T-helper 1 cell treated with Interleukin-12 subunit alpha and Interleukin-12 subunit beta and Interleukin-4 antibody, amounts not matched to agents 30 ng/mL and 1 ng/mL, for 36 hours (primary cell): ENCODE measurements at regions not wholly inside any gene's neighbourhood (a gene's known extent, or its start where the extent isn't known, plus 50 kb on each side); places are given as distances from the start of the nearest gene placed in this dataset.
"Not testable (repeated sequence)": the region's sequence is repeated elsewhere in the genome, so short reads cannot be mapped to it uniquely, and the experiment has no call there.

Experiments used
- intact Hi-C: fragments of 100-400 bp; cut with micrococcal nuclease; formaldehyde crosslinking; loops from one replicate; pipeline ENCODE4 v1.15.1; 2024

- intact Hi-C loops = no loop called here
Observed at GRCh38 chr2:143934626-143935481, 585.1 kb downstream of the ZEB2 start.

GRCh38 chr2:143933946-143934569, 585.9 kb downstream of the ZEB2 start:
- intact Hi-C loops = no loop called here

GRCh38 chr2:143930891-143931290, 589.0 kb downstream of the ZEB2 start:
- intact Hi-C loops = no loop called here

GRCh38 chr2:143928613-143929012, 591.3 kb downstream of the ZEB2 start:
- intact Hi-C loops = no loop called here

- intact Hi-C loops = no loop called here
Observed at GRCh38 chr2:143928184-143928583, 591.7 kb downstream of the ZEB2 start.

- intact Hi-C loops = no loop called here
Observed at GRCh38 chr2:143926736-143927135, 593.2 kb downstream of the ZEB2 start.

- intact Hi-C loops = not testable (repeated sequence)
Observed at GRCh38 chr2:143922261-143922830, 597.6 kb downstream of the ZEB2 start.

- intact Hi-C loops = no loop called here
Observed at GRCh38 chr2:143918465-143918989, 601.4 kb downstream of the ZEB2 start.

GRCh38 chr2:143916781-143917180, 603.1 kb downstream of the ZEB2 start:
- intact Hi-C loops = no loop called here

GRCh38 chr2:143909577-143910353, 610.2 kb downstream of the ZEB2 start:
- intact Hi-C loops = no loop called here

- intact Hi-C loops = no loop called here
Observed at GRCh38 chr2:143908843-143909242, 611.1 kb downstream of the ZEB2 start.

GRCh38 chr2:143907801-143908200, 612.1 kb downstream of the ZEB2 start:
- intact Hi-C loops = no loop called here

- intact Hi-C loops = no loop called here
Observed at GRCh38 chr2:143906850-143907249, 613.1 kb downstream of the ZEB2 start.

- intact Hi-C loops = no loop called here
Observed at GRCh38 chr2:143905587-143905986, 614.3 kb downstream of the ZEB2 start.

- intact Hi-C loops = no loop called here
Observed at GRCh38 chr2:143903172-143903856, 616.6 kb downstream of the ZEB2 start.

- intact Hi-C loops = no loop called here
Observed at GRCh38 chr2:143901185-143901842, 618.6 kb downstream of the ZEB2 start.

- intact Hi-C loops = no loop called here
Observed at GRCh38 chr2:143899987-143900386, 619.9 kb downstream of the ZEB2 start.

- intact Hi-C loops = no loop called here
Observed at GRCh38 chr2:143893371-143893770, 626.5 kb downstream of the ZEB2 start.

- intact Hi-C loops = no loop called here
Observed at GRCh38 chr2:143891879-143892308, 628.0 kb downstream of the ZEB2 start.

- intact Hi-C loops = no loop called here
Observed at GRCh38 chr2:143890798-143891197, 629.1 kb downstream of the ZEB2 start.
